ENCODE measurements at regions not wholly inside any gene's neighbourhood (a gene's known extent, or its start where the extent isn't known, plus 50 kb on each side); places are given as distances from the start of the nearest gene placed in this dataset.

- TF ChIP-seq CTCF (IDR thresholded peaks at IDR 0.05; ENCODE audit: borderline replicate concordance, extremely low read depth, low read length, poor library complexity, severe bottlenecking) = no peak
- TF ChIP-seq EZH2 (IDR thresholded peaks at IDR 0.05; ENCODE audit: borderline replicate concordance, low read depth, low read length, severe bottlenecking) = no peak
Observed at GRCh38 chr5:61999371-61999770, 306.6 kb upstream of the KIF2A start.
